ENCODE measurements at regions not wholly inside any gene's neighbourhood (a gene's known extent, or its start where the extent isn't known, plus 50 kb on each side); places are given as distances from the start of the nearest gene placed in this dataset.

GRCh38 chr5:125554355-125554754 lies 807.9 kb upstream of the ZNF608 start:
- TF ChIP-seq, protein P1, sequence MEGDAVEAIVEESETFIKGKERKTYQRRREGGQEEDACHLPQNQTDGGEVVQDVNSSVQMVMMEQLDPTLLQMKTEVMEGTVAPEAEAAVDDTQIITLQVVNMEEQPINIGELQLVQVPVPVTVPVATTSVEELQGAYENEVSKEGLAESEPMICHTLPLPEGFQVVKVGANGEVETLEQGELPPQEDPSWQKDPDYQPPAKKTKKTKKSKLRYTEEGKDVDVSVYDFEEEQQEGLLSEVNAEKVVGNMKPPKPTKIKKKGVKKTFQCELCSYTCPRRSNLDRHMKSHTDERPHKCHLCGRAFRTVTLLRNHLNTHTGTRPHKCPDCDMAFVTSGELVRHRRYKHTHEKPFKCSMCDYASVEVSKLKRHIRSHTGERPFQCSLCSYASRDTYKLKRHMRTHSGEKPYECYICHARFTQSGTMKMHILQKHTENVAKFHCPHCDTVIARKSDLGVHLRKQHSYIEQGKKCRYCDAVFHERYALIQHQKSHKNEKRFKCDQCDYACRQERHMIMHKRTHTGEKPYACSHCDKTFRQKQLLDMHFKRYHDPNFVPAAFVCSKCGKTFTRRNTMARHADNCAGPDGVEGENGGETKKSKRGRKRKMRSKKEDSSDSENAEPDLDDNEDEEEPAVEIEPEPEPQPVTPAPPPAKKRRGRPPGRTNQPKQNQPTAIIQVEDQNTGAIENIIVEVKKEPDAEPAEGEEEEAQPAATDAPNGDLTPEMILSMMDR (IDR thresholded peaks at IDR 0.05) = no peak
- no peak for TF ChIP-seq POLR2A (IDR thresholded peaks at IDR 0.05)

All from lower leg skin (tissue), 3 donors.